Endothelial cell (in vitro differentiated cells): ENCODE measurements at regions not wholly inside any gene's neighbourhood (a gene's known extent, or its start where the extent isn't known, plus 50 kb on each side); places are given as distances from the start of the nearest gene placed in this dataset.
"Not testable (repeated sequence)": the region's sequence is repeated elsewhere in the genome, so short reads cannot be mapped to it uniquely, and the experiment has no call there.

Experiments
- DNase-seq: peaks from one replicate; pipeline ENCODE4 v3.0.0; 2021; ENCODE audit warnings: low spot score
- H3K27ac Mint-ChIP-seq: one replicate; pipeline ENCODE4 v1.8.0; 2021; ENCODE audit warnings: mixed read lengths, inconsistent platforms; ENCODE audit not compliant: unreplicated experiment
- H3K27me3 Mint-ChIP-seq: one replicate; pipeline ENCODE4 v1.8.0; 2021; ENCODE audit warnings: mild to moderate bottlenecking, moderate library complexity, mixed read lengths, inconsistent platforms; ENCODE audit not compliant: unreplicated experiment
- H3K36me3 Mint-ChIP-seq: one replicate; pipeline ENCODE4 v1.8.0; 2021; ENCODE audit warnings: mild to moderate bottlenecking, low read depth, mixed read lengths, inconsistent platforms; ENCODE audit not compliant: unreplicated experiment
- H3K4me1 Mint-ChIP-seq: one replicate; pipeline ENCODE4 v1.8.0; 2021; ENCODE audit warnings: mild to moderate bottlenecking, mixed read lengths, inconsistent platforms; ENCODE audit not compliant: unreplicated experiment
- H3K4me3 Mint-ChIP-seq: one replicate; pipeline ENCODE4 v1.8.0; 2021; ENCODE audit warnings: mild to moderate bottlenecking, mixed read lengths, inconsistent platforms; ENCODE audit not compliant: unreplicated experiment
- H3K9me3 Mint-ChIP-seq: one replicate; pipeline ENCODE4 v1.8.0; 2021; ENCODE audit warnings: mixed read lengths, inconsistent platforms; ENCODE audit not compliant: unreplicated experiment
- TF ChIP-seq, protein P1 (sequence below): fragments of 200-600 bp; sonication (generic); IDR thresholded peaks from one replicate; pipeline ENCODE4 v1.5.0; 2021; ENCODE audit warnings: antibody characterized with exemption; ENCODE audit not compliant: unreplicated experiment

DNA sequence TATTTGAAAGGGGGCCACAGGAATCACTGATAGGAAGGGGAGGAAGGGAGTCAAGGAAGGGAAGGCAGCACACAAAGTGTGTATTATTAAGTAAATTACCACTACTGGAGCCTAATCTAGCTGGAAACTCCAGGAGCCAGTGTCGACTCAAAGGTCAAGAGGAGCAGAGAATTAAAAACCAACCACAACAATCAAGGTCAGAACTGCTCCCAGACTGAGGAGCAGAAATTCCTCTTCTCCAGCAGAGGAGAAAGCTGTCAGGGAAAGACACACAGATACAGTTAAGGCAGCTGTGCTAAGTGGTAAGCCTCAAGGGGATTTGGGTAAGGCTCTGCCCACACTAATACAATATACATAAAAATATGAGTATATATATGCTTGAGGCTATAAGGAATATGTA, 87.5 kb upstream of the PTPN13 start:
- Mint-ChIP-seq H3K4me3 (no peak overlapping the region), H3K27me3 (no peaks in the 10 kb centered on the region), H3K27ac (no peak overlapping the region), H3K4me1 (no peaks in the 10 kb centered on the region), H3K9me3 (no peaks in the 10 kb centered on the region), H3K36me3 (no peaks in the 10 kb centered on the region)
- no peak for DNase-seq
- TF ChIP-seq, protein P1, sequence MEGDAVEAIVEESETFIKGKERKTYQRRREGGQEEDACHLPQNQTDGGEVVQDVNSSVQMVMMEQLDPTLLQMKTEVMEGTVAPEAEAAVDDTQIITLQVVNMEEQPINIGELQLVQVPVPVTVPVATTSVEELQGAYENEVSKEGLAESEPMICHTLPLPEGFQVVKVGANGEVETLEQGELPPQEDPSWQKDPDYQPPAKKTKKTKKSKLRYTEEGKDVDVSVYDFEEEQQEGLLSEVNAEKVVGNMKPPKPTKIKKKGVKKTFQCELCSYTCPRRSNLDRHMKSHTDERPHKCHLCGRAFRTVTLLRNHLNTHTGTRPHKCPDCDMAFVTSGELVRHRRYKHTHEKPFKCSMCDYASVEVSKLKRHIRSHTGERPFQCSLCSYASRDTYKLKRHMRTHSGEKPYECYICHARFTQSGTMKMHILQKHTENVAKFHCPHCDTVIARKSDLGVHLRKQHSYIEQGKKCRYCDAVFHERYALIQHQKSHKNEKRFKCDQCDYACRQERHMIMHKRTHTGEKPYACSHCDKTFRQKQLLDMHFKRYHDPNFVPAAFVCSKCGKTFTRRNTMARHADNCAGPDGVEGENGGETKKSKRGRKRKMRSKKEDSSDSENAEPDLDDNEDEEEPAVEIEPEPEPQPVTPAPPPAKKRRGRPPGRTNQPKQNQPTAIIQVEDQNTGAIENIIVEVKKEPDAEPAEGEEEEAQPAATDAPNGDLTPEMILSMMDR = no peak

DNA sequence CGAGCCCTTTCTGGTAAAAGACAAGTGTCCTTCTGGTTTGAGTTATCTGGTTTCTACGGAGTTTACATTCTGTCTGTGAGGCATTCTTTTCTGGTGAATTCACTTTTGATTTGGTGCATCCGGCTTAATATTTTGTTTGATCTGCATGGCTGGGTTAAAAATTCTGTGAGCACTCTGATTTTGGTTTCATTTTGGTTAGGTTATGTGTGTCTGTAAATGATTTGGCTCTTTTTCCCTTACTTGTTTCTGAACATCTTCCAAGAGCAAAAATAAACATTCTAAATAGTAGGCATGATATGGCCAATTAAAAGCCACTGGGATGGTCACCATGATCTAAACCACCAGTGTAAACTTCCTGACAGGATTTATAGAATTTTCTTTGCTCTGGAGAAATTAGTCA, 85.7 kb upstream of the PTPN13 start:
- no peak for DNase-seq
- H3K27me3 Mint-ChIP-seq = no peaks in the 10 kb centered on the region
- no peaks in the 10 kb centered on the region for H3K9me3 Mint-ChIP-seq
- no peaks in the 10 kb centered on the region for H3K4me1 Mint-ChIP-seq
- H3K27ac Mint-ChIP-seq = no peak overlapping the region
- no peaks in the 10 kb centered on the region for H3K36me3 Mint-ChIP-seq
- H3K4me3 Mint-ChIP-seq = no peak overlapping the region
- TF ChIP-seq, protein P1 = no peak

DNA sequence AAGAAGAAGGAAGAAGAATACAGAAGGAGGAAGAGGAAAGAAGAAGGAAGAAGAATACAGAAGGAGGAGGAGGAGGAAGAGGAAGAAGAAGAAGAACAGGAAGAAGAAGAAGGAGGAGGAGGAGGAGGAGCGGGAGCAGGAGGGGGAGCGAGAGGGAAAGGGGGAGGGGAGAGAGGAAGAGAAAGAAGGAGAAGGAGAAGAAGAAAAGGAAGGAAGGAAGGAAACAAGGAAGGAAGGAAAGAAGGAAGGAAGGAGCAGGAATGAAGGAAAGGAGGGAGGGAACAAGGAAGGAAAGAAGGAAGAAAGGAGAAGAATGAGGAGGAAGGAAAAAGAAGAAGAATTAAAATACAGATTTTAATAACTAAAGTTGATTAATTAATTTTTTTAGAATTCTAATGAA, 82.5 kb upstream of the PTPN13 start:
- TF ChIP-seq, protein P1 = no peak
- Mint-ChIP-seq H3K27ac (no peak overlapping the region), H3K4me1 (no peaks in the 10 kb centered on the region), H3K27me3 (no peaks in the 10 kb centered on the region), H3K9me3 (peaks cover 8% of the 10 kb centered on the region), H3K36me3 (no peaks in the 10 kb centered on the region), H3K4me3 (no peak overlapping the region)
- no peak for DNase-seq

DNA sequence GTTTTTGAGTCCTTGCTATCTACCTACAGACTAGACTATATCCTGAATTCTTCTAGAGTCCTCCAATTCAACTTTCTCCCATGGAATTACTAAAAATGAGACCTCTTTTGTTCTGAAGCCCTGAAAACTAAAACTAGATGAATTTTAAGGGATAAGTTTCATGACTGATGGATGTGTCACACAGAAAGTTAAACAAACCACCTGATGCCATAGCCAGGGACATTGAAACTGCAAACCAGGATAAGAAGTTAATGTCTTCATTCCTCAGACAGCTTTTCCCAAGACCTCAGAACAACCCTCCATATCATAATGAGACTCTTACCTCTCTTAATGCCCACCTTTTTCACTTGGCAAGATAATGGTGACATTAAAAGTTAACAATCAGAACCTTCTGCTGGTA, 81.5 kb upstream of the PTPN13 start:
- no peaks in the 10 kb centered on the region for H3K27me3 Mint-ChIP-seq
- no peak for DNase-seq
- TF ChIP-seq, protein P1 = no peak
- H3K4me3 Mint-ChIP-seq = no peak overlapping the region
- H3K27ac Mint-ChIP-seq = no peak overlapping the region
- no peaks in the 10 kb centered on the region for H3K36me3 Mint-ChIP-seq
- peaks cover 8% of the 10 kb centered on the region for H3K9me3 Mint-ChIP-seq
- H3K4me1 Mint-ChIP-seq = no peaks in the 10 kb centered on the region

DNA sequence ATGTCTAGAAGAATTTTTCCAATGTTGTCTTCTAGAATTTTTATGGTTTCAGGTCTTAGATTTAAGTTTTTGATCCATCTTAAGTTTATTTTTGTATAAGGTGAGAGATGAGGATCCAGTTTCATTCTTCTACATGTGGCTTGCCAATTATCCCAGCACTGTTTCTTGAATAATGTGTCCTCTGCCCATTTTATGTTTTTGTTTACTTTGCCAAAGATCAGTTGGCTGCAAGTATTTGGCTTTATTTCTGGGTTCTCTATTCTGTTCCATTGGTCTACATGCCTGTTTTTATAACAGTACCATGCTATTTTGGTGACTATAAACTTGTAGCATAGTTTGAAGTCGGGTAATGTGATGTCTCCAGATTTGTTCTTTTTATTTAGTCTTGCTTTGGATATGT, 78.2 kb upstream of the PTPN13 start:
- not testable (repeated sequence) for DNase-seq, H3K9me3 Mint-ChIP-seq, H3K4me1 Mint-ChIP-seq, H3K36me3 Mint-ChIP-seq, H3K27me3 Mint-ChIP-seq, H3K27ac Mint-ChIP-seq, H3K4me3 Mint-ChIP-seq
